ENCODE measurements at regions not wholly inside any gene's neighbourhood (a gene's known extent, or its start where the extent isn't known, plus 50 kb on each side); places are given as distances from the start of the nearest gene placed in this dataset.

DNA sequence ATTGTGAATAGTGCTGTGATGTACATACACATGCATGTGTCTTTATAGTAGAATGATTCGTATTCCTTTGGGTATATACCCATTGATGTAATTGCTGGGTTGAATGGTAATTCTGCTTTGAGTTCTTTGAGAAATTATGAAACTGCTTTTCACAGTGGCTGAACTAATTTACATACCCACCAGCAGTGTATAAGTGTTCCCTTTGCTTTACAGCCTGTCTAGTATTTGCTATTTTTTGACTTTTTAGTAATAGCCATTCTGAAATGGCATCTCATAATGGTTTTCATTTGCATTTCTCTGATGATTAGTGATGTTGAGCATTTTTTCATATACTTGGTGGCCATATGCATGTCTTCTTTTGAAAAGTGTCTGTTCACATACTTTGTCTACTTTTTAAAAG lies 54.5 kb upstream of the FAM78B start:
- no peak for DNase-seq

GRCh38 chr1:166233750-166234366 lies 67.1 kb upstream of the FAM78B start:
- no peak for DNase-seq

DNA sequence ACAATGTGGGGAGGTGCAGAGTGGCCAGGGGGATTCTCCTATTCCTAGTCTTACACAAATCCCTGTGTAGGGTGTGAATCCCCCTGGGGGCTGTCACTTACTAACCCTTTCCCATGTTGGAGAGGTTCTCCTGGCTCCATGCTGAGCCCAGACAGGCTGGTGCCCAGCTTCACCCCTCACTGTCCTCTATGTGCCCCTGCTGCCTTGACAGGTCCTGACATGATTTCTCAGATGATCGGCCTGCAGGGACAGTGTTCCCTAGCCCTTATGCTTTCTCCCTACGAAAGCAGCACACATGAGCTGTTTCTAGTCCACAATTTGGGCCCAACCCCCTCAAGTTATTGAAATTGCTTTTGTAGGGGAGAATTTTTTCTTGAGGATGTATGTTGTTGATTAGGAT lies 68.9 kb upstream of the FAM78B start:
- no peak for DNase-seq

- no peak for DNase-seq
Observed at GRCh38 chr1:166237675-166238074, 70.9 kb upstream of the FAM78B start.

DNA sequence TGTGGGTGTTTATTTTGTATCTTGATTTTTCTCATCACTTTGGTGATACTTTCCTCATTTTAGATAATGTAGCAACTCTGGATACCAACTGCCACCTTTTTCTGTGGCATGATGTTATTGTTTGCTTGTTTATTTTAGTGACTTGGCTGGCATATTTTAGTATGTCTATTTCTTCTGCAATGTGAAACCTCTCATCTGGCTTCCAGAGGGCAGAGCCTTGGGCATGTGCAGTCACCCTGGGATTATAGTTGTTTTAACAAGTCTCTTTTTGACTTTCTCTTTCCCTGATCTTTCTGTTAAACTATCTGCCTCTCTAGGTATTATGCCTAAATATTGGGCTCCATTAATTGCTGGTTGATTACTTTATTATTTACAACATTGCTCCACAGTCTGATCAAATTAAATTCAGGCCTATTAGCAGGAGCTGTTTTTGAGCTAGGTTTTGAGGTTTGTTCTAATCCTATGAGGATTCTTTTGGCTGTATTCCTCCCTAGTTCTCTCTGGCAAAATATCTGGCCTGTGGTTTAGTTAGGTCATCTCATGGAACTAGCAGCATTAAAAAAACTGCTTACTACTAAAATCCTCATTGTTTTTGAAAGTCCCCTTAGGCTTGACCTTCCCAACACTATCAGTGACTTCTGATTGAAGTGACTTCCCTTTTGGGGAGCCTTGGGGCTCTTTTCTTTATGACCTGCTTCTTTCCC lies 86.4 kb upstream of the FAM78B start:
- DNase-seq = no peak

- DNase-seq = no peak
Observed at GRCh38 chr1:166258017-166258416, 91.2 kb upstream of the FAM78B start.

- DNase-seq = no peak
Observed at GRCh38 chr1:166261511-166261910, 94.7 kb upstream of the FAM78B start.

- DNase-seq = no peak
Observed at GRCh38 chr1:166270476-166271150, 103.8 kb upstream of the FAM78B start.

GRCh38 chr1:166271151-166271538 lies 104.3 kb upstream of the FAM78B start:
- DNase-seq = no peak

DNA sequence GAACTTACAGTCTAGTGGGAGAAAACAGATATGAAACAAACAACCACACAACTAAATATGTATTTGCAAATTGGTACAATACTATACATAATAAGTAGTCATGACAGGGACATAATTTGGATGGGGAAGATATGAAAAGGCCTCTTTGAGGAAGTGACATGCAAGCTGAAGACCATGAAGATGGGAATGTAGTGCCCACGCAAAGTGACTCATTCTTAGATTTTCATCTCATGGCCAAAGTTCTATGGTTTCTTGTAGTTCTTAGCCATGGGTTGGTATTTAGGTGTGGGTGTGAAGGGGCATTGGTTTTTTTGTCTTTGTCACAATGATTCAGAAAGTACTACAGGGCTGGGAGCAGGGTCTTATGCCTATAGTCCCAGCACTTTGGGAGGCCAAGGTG lies 105.4 kb upstream of the FAM78B start:
- DNase-seq = no peak

DNA sequence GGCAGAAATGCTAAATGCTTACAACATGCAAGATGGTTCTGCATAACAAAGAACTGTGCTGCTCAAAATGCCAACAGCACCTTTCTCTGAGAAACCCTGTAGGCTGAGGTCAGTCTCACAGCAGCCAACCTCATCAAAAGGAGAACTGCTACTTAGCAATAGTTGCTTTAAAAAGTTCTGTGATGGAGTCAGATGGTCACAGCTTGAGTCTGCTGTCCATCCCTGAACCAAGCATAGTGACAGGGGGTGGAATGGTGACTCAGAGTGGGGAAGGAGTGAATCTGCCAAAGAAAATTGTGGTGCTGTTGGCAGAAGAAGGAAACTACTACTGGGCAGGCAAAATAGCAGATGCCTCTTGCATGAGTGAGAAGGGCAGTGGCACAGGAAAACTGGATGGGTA lies 106.0 kb upstream of the FAM78B start:
- no peak for DNase-seq

DNA sequence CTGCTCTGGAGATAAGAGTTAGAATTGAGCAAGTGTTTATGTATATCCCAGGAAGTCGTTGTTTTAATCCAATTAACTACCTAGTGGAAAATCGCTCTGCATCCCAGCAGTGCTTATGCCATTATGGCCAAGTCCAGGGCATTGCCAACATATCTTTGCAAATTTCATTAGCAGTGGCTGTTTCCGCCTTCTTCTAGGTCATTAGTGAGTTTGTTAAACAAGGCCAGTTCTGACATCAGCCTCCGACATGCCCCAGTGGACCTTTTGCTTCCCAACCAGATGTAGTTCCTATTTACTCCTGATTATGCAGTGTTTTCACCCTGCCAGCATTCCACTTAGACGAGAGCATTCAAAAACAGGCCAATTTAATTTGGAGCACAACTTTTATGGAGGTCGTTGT lies 106.8 kb upstream of the FAM78B start:
- no peak for DNase-seq

DNA sequence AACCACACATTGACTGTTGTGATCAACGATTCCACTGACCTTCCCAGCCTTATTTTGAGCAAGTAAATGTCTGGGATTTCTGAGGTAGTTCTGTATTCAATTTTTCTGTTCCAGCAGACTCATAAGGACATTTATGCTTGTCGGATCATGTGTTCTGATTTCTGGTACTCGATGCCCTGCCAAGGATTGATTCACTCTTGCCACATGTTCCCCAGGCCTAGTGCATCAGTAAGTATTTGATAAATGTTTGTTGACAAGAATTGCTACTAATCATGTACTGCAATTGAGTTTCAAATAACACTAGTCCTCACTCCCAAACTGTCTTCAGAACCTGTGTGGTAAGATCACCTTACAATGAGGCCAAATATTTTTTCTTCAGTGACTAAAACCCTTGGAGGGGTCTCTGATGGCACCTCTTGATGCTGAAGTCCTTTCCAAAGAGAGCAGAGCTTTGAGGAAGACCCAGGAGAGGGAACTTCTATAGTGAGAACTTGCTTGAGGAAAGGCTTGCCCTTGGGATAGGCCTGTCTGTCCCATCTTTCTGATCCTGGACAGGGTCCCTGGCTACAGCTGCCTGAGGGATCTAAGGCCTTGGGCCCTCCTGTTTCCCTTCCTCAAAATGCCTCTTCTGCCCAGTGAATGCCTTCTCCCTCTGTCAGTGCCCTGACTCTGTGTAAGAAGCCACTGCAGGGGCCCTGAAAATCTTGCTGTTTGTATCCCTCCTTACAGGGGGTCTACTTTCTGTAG lies 115.8 kb upstream of the FAM78B start:
- no peak for DNase-seq

GRCh38 chr1:166283190-166283589 lies 116.4 kb upstream of the FAM78B start:
- DNase-seq = no peak

- no peak for DNase-seq
Observed at GRCh38 chr1:166283600-166283999, 116.8 kb upstream of the FAM78B start.

- DNase-seq = no peak
Observed at GRCh38 chr1:166289309-166290050, 122.7 kb upstream of the FAM78B start.

DNA sequence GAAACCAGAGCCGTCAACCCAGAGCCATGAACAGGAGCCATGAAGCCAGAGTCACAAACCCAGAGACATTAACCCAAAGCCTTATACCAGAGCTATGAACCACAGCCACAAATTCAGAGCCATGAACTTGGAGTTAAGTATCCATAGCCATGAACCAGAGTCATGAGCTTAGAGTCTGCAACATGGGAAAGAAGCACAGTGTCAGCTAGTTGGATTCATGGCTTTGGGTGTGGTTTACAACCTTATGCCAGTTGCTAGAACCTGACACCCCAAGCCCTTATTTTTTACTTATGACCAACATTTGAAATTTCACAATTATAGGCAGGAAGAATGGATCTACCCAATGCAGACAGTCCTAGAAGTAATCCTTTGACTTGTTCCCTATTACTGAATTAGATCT lies 128.9 kb upstream of the FAM78B start:
- no peak for DNase-seq

- DNase-seq = no peak
Observed at GRCh38 chr1:166297993-166298392, 131.2 kb upstream of the FAM78B start.

DNA sequence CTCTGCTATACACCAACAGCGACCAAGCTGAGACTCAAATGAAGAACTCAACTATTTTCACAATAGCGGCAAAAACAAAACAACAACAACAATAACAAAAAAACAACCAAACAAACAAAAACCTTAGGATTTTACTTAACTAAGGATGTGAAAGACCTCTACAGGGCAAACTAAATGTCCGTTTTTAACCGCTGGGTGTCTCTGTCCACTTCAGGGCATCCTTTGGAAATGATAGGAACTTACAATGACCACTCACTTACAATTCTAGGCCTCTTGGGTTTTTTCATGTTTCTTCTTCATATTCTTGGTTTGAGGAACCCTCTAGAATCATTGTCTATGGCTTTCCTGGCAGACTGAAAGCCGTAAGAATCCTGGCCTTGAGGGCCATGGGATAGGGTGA lies 134.0 kb upstream of the FAM78B start:
- DNase-seq = no peak

DNA sequence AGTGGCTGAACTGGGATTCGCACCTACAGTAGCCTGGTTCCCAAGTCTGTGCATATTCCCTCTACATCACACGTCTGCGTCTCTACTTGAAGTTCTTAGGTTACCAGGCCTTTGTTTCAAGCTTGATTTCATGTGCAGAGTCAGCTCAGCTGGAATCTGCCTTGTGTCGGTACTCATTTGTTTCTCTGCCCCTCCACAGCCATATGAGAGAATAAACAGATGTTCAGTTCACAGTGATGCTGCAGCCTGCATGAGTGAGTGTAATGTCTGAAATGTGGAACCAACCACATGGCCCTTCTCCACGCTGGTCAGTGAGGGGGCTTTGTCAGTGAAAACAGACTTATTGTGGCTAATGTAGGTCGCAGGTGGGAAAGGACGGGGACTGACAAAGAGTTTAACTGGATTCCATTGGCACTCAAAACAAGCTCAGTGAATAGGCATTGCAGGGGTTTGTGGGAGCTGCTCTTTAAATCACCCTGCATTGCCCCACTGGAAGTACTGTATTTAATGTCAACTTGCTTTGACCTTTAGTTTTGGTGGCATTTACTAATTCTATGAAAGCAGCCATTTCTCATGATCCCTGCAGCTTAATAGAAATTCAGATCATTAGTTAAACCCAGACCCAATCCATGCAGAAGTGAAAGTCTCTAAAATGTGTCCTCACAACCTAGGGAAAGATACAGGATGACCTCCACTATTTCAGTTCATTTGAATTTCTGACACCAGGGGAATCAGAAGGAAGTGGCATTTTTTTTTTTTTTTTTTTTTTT lies 136.4 kb upstream of the FAM78B start:
- DNase-seq = no peak

GRCh38 chr1:166304131-166304530 lies 137.3 kb upstream of the FAM78B start:
- no peak for DNase-seq

DNA sequence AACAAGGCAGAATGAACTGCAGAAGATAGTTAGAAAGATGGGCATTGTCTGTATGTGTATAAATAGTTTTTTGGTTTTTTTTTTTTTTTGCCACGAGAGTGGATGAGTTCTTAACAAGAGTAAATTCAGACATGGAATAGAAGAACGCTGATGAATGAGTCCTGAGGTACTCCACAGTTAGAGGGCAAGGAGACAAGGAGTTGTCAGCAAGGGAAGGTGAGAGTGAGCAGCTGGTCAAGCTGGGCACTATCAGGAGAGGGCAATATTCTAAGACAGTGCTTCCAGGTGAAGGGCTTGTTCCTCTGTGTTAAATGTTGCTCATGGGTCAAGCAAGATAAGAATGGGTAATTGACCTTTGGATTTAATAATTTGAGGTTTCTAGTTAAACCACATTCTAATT lies 138.6 kb upstream of the FAM78B start:
- DNase-seq = no peak
